ENCODE measurements at regions not wholly inside any gene's neighbourhood (a gene's known extent, or its start where the extent isn't known, plus 50 kb on each side); places are given as distances from the start of the nearest gene placed in this dataset.

GRCh38 chr3:40962721-40963120 lies 236.6 kb upstream of the CTNNB1 start:
- no peak for DNase-seq

- DNase-seq: no peak
Measured at GRCh38 chr3:40968666-40969065, 230.6 kb upstream of the CTNNB1 start.

DNA sequence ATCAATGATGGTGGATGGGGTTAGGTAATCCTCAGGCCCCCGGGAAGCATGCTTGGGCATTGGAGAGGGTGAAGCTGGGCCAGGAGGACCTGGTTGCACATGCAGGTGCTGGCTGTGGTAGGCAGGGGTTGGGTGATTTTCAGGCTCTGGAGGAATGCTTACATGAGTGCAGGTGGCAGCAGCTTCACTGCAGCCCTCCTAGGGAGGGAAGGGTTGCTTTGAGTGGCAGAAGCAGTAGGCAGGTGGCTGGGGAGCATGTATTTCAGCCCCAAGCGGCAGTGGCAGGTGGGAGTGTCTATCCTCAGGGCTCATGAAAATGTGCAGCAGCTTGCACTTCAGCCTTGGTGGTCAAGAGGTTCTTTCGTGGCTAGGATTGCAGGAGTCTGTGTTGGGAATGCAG lies 230.0 kb upstream of the CTNNB1 start:
- peak; percentile 6 for DNase-seq

- no peak for DNase-seq
Measured at GRCh38 chr3:40969756-40970466, 229.4 kb upstream of the CTNNB1 start.

DNA sequence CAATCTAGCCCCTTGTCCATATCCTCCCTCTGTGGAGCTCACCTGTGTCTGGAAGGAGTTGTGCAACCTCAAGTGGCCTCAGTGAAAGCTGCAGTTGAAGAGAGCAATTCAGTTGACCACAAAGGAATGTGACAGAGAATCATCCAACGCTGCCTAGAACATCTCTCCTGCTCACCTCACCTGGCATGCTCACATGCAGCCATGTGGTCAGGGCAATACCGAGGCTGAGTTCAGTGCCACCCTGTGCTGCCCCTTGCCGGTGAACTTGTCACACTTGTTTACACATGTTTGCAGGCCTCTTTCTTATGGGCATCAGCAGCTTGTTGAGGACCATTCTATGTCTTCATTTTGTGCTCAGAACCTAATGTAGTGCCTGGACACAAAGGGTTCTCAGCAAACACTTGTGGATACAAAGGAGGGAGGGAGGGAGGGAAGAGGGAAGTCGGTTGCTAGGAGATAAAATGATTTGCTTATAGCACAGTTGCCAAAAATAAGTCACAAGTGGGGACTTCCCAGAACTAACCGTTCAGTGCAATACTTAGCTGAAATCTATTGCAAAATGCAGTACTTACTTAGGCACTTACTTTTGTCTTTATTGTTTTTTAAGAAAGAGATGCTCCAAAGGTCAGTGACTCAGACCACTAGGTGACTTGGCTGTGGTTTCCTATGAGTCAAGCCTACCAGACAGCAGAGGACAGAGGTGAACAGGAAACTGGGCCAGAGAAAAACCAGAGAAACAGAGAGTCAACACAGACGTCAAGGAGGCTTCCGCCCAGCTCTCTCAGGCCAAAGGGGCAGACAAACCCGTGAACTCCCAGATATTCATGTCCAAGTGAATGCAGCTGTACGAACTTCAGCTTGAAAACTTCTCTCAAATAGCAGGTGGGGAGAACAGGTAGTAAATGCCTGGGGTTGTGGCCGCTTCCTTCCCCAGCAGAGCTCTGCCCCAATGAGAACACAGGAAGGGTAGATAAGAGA lies 227.8 kb upstream of the CTNNB1 start:
- peak; percentile 85 for DNase-seq

- DNase-seq: no peak
Measured at GRCh38 chr3:40972350-40972749, 227.0 kb upstream of the CTNNB1 start.

- no peak for DNase-seq
Measured at GRCh38 chr3:40973141-40973540, 226.2 kb upstream of the CTNNB1 start.

GRCh38 chr3:40975711-40976121 lies 223.6 kb upstream of the CTNNB1 start:
- no peak for DNase-seq

DNA sequence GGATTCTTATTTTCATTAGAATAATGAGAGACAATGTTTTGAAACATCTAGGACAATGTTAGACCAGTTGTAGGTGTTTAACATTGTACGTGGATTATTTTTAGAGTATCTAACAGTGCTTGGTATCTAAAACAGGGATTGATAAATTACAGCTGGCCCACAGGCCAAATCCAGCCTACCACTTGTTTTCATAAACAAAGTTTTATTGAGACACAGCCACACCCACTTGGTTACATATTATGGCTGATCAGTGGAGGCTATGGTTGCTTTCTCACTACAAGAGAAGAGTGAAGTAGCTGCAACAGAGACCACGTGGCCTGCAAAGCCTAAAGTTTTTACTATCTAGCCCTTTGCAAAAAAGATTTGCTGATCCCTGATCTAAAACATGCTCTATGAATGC lies 223.1 kb upstream of the CTNNB1 start:
- DNase-seq: no peak

DNA sequence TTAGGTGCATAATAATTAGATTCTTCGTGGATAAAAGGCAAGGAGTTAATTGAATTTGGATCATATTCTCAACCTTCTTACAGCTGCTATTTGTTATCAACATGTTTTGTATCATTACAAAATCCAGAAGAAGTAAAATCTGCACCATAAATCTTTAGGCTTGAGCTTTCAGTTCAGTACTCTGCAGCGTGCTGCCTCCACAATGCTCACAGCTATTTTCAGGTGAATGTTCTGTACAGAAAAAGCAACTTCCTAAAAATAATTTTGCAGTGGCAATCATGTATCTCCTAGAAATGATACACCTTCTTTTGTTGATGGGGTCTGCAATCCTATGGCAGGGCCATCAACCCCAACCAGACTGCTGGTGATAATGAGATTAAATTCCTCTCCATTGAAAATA lies 220.9 kb upstream of the CTNNB1 start:
- DNase-seq: no peak

DNA sequence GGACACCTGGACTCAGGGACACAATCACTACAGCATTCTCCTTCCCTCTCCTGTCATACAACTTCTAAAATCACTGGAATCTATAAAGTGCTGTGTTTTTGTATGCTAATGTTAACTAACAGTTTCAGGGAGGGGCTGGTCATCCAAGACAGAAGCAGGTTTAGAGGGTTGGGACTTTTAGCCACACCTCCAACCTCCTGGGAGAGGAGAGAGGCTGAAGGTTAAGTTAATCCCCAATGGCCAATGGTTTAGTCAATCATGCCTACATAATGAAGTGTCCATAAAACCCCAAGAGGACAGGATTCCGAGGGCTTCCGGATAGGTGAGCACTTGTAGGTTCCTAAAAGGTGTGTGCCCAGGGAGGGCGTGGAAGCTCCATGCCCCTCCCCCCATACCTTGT lies 219.3 kb upstream of the CTNNB1 start:
- DNase-seq: no peak

- no peak for DNase-seq
Measured at GRCh38 chr3:40980467-40980866, 218.8 kb upstream of the CTNNB1 start.

DNA sequence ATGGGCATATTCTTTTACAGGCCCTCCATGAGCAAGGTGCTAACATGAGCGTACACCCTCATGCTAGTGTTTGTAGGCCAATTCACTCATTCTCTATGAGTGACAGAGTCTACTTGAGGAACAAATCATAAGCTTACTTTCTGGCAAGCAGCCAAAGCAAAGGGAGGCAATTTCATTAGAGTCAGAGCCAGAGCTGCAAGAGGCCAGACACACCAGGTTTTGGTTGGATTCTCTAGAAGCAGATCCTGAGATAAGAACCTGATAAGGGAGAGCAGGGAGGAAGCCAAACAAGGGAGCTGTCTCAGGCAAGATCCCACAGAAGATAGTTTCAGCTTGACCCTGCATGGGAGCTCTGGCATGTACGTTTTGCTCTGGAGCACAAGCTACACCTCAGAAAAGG lies 214.1 kb upstream of the CTNNB1 start:
- peak; percentile 45 for DNase-seq

DNA sequence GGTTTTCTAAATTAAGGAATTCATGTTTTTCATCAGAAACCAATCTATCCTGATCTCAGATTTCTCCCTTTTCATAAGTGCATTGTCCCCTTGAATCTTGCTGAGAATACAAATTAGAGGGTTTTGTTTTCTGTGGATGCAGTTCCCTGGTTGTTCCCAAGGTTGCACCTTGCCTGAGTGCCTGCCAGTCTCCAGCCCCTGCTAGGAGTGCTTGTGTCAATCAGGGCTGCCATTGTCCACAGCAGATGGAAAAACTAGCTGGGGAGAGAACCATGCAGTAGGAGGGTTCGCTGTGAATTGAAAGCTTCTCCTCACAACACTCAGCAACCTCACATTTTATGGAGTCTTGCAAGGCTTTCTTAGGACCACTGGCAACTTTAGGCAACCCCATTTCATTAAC lies 210.8 kb upstream of the CTNNB1 start:
- DNase-seq: no peak

DNA sequence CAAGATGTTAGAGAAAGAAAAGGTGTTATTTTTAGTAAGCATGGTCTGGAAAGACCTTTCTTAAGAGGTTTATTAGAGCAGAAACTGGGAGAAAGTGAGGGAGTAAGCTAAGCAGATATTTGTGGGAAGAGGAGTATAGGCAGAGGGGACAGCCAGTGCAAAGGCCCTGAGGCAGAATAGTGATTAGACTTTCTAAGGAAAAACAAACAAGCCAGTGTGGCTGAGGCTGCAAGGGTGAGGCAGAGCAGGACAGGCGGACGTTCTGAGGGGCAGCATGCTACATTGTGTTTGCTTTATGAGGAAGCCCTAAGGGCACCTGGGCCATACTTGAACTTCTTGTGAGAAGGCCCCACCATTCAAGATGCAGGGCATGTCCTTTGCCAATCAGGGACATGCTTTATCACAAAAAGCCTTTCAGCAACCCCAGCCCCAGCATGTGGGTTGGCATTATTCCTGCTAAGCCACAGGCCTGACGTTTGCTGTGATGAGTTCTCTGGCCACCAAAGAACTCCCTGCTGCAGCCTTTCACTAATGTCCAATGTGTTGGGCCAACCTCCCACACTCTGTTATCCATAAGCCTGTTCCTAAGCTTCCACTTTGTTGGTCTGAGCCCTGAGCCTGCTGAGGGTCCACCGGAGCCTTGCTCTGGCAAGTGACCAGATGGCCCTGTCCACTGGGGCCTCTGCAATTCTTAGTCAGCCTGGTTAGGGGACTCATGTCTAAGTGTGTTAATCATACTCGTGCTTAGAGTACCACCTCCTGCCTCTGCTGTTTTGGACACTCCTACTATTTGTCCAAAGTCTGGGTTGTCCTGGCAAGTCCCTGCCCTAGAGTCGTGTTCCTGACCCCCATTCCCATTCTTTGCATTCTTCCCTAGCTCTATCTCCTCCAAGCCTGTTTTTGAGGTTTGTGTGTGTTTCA lies 209.9 kb upstream of the CTNNB1 start:
- no peak for DNase-seq

GRCh38 chr3:40990062-40990456 lies 209.2 kb upstream of the CTNNB1 start:
- no peak for DNase-seq

DNA sequence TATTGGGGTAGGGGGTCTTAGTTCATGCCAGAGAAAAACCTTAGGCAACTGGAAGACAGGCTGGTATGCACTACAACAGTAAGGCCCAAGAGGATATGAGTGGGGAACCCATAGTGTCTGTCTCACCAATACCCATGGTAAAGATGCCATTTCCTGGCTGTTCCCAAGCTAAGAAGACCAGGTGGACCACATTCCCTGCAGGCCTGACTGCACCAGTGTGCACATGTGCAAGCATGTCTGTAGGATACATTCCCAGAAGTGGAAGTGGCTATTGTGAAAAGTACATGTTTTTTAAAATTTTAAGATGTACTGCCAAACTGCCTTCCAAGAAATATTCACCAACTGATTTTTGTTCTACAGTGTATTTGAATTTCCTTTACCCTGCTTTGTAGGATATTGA lies 207.3 kb upstream of the CTNNB1 start:
- DNase-seq: no peak

DNA sequence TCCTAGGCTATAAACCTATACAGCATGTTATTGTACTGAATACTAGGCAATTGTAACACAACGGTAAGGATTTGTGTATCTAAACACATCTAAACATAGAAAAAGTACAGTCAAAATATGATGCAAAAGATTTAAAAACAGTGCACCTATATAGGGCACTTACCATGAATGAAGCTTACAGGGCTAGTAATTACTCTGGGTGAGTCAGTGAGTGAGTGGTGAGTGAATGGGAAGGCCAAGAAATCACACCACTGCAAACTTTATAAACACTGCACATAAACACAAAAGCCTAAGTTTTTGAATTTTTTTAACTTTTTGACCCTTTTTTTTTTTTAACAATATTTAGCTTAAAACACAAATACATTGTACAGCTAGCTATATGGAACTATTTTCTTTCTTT lies 204.7 kb upstream of the CTNNB1 start:
- no peak for DNase-seq

- no peak for DNase-seq
Measured at GRCh38 chr3:40995271-40995670, 204.0 kb upstream of the CTNNB1 start.

GRCh38 chr3:40996382-40996781 lies 202.9 kb upstream of the CTNNB1 start:
- no peak for DNase-seq

DNA sequence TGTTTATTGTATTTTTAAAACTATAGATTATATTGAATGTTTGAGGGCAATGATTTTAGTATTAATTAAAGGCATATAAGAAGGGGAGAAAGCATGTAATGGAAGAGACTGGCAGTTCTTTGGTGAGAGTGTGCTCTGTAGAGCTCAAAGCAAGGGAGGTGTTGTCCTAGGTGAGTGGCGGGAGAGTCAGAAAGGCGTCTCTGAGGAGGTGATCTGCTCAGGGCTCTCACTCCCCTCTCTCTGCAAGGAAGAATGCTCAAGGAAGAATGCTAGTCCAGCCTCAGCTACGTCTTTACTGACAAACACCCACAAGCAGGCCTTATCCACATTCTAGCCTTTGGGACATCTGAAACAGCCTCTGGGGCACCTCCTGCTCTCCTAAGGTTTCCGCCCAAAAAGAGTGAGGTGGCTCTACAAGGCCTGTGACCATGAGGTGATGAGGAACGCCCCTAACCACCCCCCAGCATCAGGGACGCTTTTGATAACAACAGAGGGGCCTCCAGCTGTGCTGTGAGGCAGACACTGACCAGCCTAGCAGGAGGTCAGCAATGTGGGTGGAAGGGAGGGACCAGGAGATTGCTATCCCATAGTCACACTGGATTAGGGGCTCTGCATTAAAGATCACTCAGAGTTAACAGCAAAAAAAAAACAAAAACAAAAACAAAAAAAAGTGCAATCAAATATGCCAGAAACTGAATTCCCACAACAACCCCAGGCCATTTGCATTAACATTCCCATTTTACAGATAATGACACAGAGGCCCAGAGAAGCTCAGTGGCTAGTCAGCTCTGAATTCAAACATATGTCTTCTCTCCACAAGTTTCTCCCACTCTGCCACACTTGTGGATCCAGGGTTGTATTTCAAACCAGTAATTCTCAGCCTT lies 202.2 kb upstream of the CTNNB1 start:
- DNase-seq: no peak

Measured in DMS79 treated with DMSO at 0.1 percent for 48 hours (cell line).